ENCODE measurements at regions not wholly inside any gene's neighbourhood (a gene's known extent, or its start where the extent isn't known, plus 50 kb on each side); places are given as distances from the start of the nearest gene placed in this dataset.

DNA sequence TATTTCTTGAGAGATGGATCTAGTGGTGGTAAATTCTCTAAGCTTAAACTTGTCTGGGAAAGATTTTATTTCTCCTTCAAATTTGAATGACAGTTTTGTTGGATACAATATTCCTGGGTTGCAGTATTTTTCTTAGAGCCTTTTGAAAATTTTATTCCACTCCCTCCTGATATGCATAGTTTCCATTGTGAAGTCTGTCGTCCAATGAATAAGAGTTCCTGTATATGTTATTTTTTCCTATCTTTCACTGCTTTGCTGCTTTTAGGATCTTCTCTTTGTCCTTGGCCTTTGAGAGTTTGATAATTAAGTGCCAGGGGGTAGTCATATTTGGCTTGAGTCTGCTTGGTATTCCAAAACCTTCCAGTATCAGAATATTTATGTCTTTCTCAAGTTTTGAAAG lies 1156.4 kb upstream of the AGA start:
- Histone ChIP-seq H3K4me3 (ENCODE audit: low read length) (no peak overlapping the region), H3K36me3 (replicated peaks; ENCODE audit: insufficient read depth, low read length) (no peaks in the 10 kb centered on the region), H3K79me2 (ENCODE audit: low read length) (no peaks in the 10 kb centered on the region), H3K27me3 (replicated peaks; ENCODE audit: insufficient read depth, low read length) (no peaks in the 10 kb centered on the region), H4K20me1 (ENCODE audit: insufficient read depth, low read length) (no peaks in the 10 kb centered on the region), H3F3A (ENCODE audit: insufficient read depth, low read length) (no peaks in the 10 kb centered on the region), H3K9me3 (replicated peaks; ENCODE audit: insufficient read depth, low read length) (no peaks in the 10 kb centered on the region), H3K4me1 (ENCODE audit: low read length) (no peaks in the 10 kb centered on the region), H3K27ac (ENCODE audit: low read length) (no peak overlapping the region), H2AFZ (ENCODE audit: low read length) (no peak overlapping the region), H3K4me2 (ENCODE audit: low read depth, low read length) (no peak overlapping the region), H3K9me2 (replicated peaks; ENCODE audit: insufficient read depth, low read length) (no peaks in the 10 kb centered on the region), H3K9ac (ENCODE audit: low read length) (no peak overlapping the region)
- DNase-seq: no peak
- TF ChIP-seq, protein P1, sequence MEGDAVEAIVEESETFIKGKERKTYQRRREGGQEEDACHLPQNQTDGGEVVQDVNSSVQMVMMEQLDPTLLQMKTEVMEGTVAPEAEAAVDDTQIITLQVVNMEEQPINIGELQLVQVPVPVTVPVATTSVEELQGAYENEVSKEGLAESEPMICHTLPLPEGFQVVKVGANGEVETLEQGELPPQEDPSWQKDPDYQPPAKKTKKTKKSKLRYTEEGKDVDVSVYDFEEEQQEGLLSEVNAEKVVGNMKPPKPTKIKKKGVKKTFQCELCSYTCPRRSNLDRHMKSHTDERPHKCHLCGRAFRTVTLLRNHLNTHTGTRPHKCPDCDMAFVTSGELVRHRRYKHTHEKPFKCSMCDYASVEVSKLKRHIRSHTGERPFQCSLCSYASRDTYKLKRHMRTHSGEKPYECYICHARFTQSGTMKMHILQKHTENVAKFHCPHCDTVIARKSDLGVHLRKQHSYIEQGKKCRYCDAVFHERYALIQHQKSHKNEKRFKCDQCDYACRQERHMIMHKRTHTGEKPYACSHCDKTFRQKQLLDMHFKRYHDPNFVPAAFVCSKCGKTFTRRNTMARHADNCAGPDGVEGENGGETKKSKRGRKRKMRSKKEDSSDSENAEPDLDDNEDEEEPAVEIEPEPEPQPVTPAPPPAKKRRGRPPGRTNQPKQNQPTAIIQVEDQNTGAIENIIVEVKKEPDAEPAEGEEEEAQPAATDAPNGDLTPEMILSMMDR (IDR thresholded peaks at IDR 0.05; ENCODE audit: low read length): no peak
- TF ChIP-seq EZH2 (optimal IDR thresholded peaks at IDR 0.05; ENCODE audit: low read depth, low read length) (no peak), EZH2phosphoT487 (IDR thresholded peaks at IDR 0.05; ENCODE audit: low read length) (no peak)

DNA sequence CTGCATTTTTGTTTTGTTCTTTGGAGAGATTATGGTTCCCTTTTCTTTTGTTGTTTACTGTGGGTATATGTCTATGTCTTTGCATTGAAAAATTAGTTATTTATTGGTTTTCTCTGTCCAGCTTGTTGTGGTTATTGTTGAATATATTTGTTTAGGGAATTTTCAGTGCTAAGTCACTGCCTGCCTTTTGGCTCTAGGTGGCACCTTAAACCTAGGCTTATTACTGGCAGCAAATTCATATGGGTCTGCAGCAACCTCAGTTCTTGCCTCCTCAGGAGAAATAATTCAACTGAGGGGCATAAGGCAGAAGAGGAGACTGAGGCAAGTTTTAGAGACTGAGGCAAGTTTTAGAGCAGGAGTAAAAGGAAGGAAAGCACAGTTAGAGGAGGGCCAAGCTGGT lies 1157.3 kb upstream of the AGA start:
- TF ChIP-seq EZH2phosphoT487 (IDR thresholded peaks at IDR 0.05; ENCODE audit: low read length): no peak
- TF ChIP-seq EZH2 (optimal IDR thresholded peaks at IDR 0.05; ENCODE audit: low read depth, low read length): no peak
- TF ChIP-seq, protein P1 (IDR thresholded peaks at IDR 0.05; ENCODE audit: low read length): no peak
- H3K9me3 ChIP-seq (replicated peaks; ENCODE audit: insufficient read depth, low read length): no peaks in the 10 kb centered on the region

DNA sequence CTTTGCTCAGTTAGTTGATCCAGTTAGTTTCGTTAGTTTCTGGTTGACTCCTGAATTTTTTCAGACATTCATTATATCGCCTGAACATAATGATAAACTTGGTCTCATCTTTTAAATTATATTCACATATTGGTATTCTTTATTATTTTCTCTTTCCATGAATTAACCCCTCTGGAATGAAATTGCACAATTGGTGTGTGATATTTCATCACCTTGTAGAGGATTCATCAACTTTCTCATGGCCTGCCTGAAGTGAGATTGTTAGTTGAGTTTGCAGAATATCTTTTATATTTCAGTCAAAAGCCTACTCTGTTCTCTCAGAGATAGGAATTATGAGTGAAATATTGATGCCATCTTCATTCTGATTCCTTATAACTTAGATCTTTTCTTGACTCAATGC lies 1160.6 kb upstream of the AGA start:
- Histone ChIP-seq H3K9me3 (replicated peaks; ENCODE audit: insufficient read depth, low read length) (no peaks in the 10 kb centered on the region), H3K4me1 (ENCODE audit: low read length) (no peaks in the 10 kb centered on the region), H3K36me3 (replicated peaks; ENCODE audit: insufficient read depth, low read length) (no peaks in the 10 kb centered on the region), H3K9me2 (replicated peaks; ENCODE audit: insufficient read depth, low read length) (no peaks in the 10 kb centered on the region), H3K4me2 (ENCODE audit: low read depth, low read length) (no peak overlapping the region), H3F3A (ENCODE audit: insufficient read depth, low read length) (no peaks in the 10 kb centered on the region), H2AFZ (ENCODE audit: low read length) (no peak overlapping the region), H3K27me3 (replicated peaks; ENCODE audit: insufficient read depth, low read length) (no peaks in the 10 kb centered on the region), H3K27ac (ENCODE audit: low read length) (no peak overlapping the region), H3K4me3 (ENCODE audit: low read length) (no peak overlapping the region), H3K79me2 (ENCODE audit: low read length) (no peaks in the 10 kb centered on the region), H3K9ac (ENCODE audit: low read length) (no peak overlapping the region), H4K20me1 (ENCODE audit: insufficient read depth, low read length) (no peaks in the 10 kb centered on the region)
- TF ChIP-seq EZH2 (optimal IDR thresholded peaks at IDR 0.05; ENCODE audit: low read depth, low read length) (no peak), EZH2phosphoT487 (IDR thresholded peaks at IDR 0.05; ENCODE audit: low read length) (no peak)
- DNase-seq: no peak

More for the DNA sequence above, 1157.3 kb upstream of the AGA start:
- Histone ChIP-seq H3K4me2 (ENCODE audit: low read depth, low read length) (no peak overlapping the region), H3K36me3 (replicated peaks; ENCODE audit: insufficient read depth, low read length) (no peaks in the 10 kb centered on the region), H3K27me3 (replicated peaks; ENCODE audit: insufficient read depth, low read length) (no peaks in the 10 kb centered on the region), H3K9me2 (replicated peaks; ENCODE audit: insufficient read depth, low read length) (no peaks in the 10 kb centered on the region), H3K9ac (ENCODE audit: low read length) (no peak overlapping the region), H3K4me3 (ENCODE audit: low read length) (no peak overlapping the region), H3K4me1 (ENCODE audit: low read length) (no peaks in the 10 kb centered on the region), H3K79me2 (ENCODE audit: low read length) (no peaks in the 10 kb centered on the region), H3F3A (ENCODE audit: insufficient read depth, low read length) (no peaks in the 10 kb centered on the region), H2AFZ (ENCODE audit: low read length) (no peak overlapping the region), H3K27ac (ENCODE audit: low read length) (no peak overlapping the region), H4K20me1 (ENCODE audit: insufficient read depth, low read length) (no peaks in the 10 kb centered on the region)
- DNase-seq: no peak

DNA sequence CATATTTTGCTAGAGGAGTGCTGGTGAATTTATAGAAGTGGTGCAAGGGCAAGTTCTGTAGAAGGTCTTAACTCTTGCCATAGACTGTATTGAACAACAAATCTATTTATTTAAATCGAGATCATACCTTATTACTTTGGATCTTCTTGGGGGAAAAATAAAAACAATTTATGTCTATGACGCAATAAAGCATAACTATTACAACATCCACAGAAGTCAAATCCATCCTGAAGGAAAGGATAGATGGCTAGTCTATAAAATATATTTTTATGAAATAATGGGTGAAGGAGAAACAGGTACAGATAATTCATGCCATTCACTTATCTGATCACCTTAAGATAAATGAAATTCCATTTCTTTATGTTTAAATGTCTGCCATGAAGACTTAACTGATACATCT lies 1168.8 kb upstream of the AGA start:
- Histone ChIP-seq H3F3A (ENCODE audit: insufficient read depth, low read length) (no peaks in the 10 kb centered on the region), H3K79me2 (ENCODE audit: low read length) (no peaks in the 10 kb centered on the region), H3K4me2 (ENCODE audit: low read depth, low read length) (no peak overlapping the region), H3K4me3 (ENCODE audit: low read length) (no peak overlapping the region), H3K27me3 (replicated peaks; ENCODE audit: insufficient read depth, low read length) (no peaks in the 10 kb centered on the region), H4K20me1 (ENCODE audit: insufficient read depth, low read length) (no peaks in the 10 kb centered on the region), H3K9me2 (replicated peaks; ENCODE audit: insufficient read depth, low read length) (no peaks in the 10 kb centered on the region), H2AFZ (ENCODE audit: low read length) (no peak overlapping the region), H3K9ac (ENCODE audit: low read length) (no peak overlapping the region), H3K27ac (ENCODE audit: low read length) (no peak overlapping the region), H3K4me1 (ENCODE audit: low read length) (no peaks in the 10 kb centered on the region), H3K36me3 (replicated peaks; ENCODE audit: insufficient read depth, low read length) (no peaks in the 10 kb centered on the region), H3K9me3 (replicated peaks; ENCODE audit: insufficient read depth, low read length) (no peaks in the 10 kb centered on the region)
- TF ChIP-seq EZH2 (optimal IDR thresholded peaks at IDR 0.05; ENCODE audit: low read depth, low read length) (no peak), EZH2phosphoT487 (IDR thresholded peaks at IDR 0.05; ENCODE audit: low read length) (no peak)
- TF ChIP-seq, protein P1 (IDR thresholded peaks at IDR 0.05; ENCODE audit: low read length): no peak
- no peak for DNase-seq

Data from MM.1S (cell line).